Tibial nerve (tissue), 4 donors: ENCODE measurements at regions not wholly inside any gene's neighbourhood (a gene's known extent, or its start where the extent isn't known, plus 50 kb on each side); places are given as distances from the start of the nearest gene placed in this dataset.
"Not testable (repeated sequence)": the region's sequence is repeated elsewhere in the genome, so short reads cannot be mapped to it uniquely, and the experiment has no call there.

Experiments
- DNase-seq, 2 donors: peaks; one replicate each; pipeline ENCODE4 v3.0.0-alpha.2; 2019; ENCODE audit warnings: low spot score in 2 of 2
- H3K27ac ChIP-seq, 4 donors: fragments of 200-600 bp; sonication (generic) in 3 of 4; one replicate each; pipeline ENCODE4 v1.5.1; 2017 to 2019; ENCODE audit warnings: mild to moderate bottlenecking in 1 of 4
- H3K27me3 ChIP-seq, 2 donors: fragments of 200-600 bp; sonication (generic) in 1 of 2; one replicate each; pipeline versions ENCODE4 v1.5.1 to v1.6.0; 2017 to 2019
- H3K36me3 ChIP-seq, 3 donors: fragments of 200-600 bp; sonication (generic); one replicate each; pipeline ENCODE4 v1.5.1; 2018 to 2019
- H3K4me1 ChIP-seq, 4 donors: fragments of 200-600 bp; sonication (generic) in 3 of 4; one replicate each; pipeline ENCODE4 v1.5.1; 2017 to 2019
- H3K4me3 ChIP-seq, 4 donors: fragments of 200-600 bp; sonication (generic) in 3 of 4; one replicate each; pipeline ENCODE4 v1.5.1; 2017 to 2019; ENCODE audit warnings: mild to moderate bottlenecking in 1 of 4, moderate library complexity in 1 of 4
- H3K9me3 ChIP-seq, 4 donors: fragments of 200-600 bp; sonication (generic) in 3 of 4; one replicate each; pipeline ENCODE4 v1.5.1; 2017 to 2019
- CTCF ChIP-seq, 5 experiments: fragments of 200-600 bp in 3 of 5; fragments of 450-650 bp in 2 of 5; sonication (generic) in 3 of 5; IDR thresholded peaks; one replicate each; pipeline ENCODE4 v1.5.1; 2016 to 2019; ENCODE audit warnings: antibody characterized with exemption in 5 of 5, mild to moderate bottlenecking in 3 of 5, moderate library complexity in 2 of 5
- EP300 ChIP-seq, 2 donors: sonication (generic); formaldehyde crosslinking; IDR thresholded peaks; one replicate each; pipeline ENCODE4 v1.6.1; 2017; ENCODE audit warnings: antibody characterized with exemption in 2 of 2, mild to moderate bottlenecking in 1 of 2
- POLR2A ChIP-seq, 2 donors: fragments of 450-650 bp; IDR thresholded peaks; one replicate each; pipeline ENCODE4 v1.6.1; 2017; ENCODE audit warnings: antibody characterized with exemption in 2 of 2, mild to moderate bottlenecking in 2 of 2, moderate library complexity in 2 of 2
- WGBS, 2 donors: methylation state at CpG; one replicate each; pipeline ENCODE4 v1.1.5; 2018; 5-methylcytosine and 5-hydroxymethylcytosine counted together

DNA sequence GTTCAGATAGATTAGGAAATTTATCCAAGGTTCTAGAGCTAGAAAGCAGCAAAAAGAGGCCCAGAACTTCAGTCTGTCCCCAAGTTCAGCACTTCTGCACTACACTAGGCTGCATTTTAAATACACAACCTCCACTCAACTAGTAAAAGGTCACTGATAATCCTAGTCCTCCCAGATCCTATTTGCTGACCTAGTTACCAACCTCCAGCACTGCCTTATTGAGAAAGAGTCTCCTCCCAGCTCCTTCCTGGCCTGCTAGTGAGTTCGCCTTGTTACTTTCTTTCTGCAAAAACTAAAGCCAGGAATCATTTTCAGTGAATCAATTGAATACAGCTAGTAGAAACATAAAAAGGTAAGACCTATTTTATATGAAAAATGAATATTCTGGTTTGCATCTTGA is 84.1 kb upstream of the ZNF800 start:
- Histone ChIP-seq H3K27me3 (no peaks in the 10 kb centered on the region), H3K9me3 (no peaks in the 10 kb centered on the region), H3K27ac (no peak overlapping the region), H3K4me1 (no peaks in the 10 kb centered on the region), H3K4me3 (no peak overlapping the region), H3K36me3 (no peaks in the 10 kb centered on the region)
- DNase-seq = no peak
- 84 to 91% methylated on average over 1 of the region's 1 CpG for WGBS, 2 donors
- no peak for TF ChIP-seq POLR2A (IDR thresholded peaks at IDR 0.05)
- no peak for TF ChIP-seq EP300 (IDR thresholded peaks at IDR 0.05)
- no peak for TF ChIP-seq CTCF (IDR thresholded peaks at IDR 0.05)

GRCh38 chr7:127474457-127474856 is 81.9 kb upstream of the ZNF800 start:
- Histone ChIP-seq H3K4me1 (no peaks in the 10 kb centered on the region), H3K4me3 (no peak overlapping the region), H3K9me3 (peaks cover 0 to 3% (median 0%) of the 10 kb centered on the region in 4 donors), H3K27me3 (no peaks in the 10 kb centered on the region), H3K27ac (no peak overlapping the region), H3K36me3 (no peaks in the 10 kb centered on the region)
- DNase-seq = no peak
- TF ChIP-seq EP300 (IDR thresholded peaks at IDR 0.05) (no peak), CTCF (IDR thresholded peaks at IDR 0.05) (no peak), POLR2A (IDR thresholded peaks at IDR 0.05) (no peak)

DNA sequence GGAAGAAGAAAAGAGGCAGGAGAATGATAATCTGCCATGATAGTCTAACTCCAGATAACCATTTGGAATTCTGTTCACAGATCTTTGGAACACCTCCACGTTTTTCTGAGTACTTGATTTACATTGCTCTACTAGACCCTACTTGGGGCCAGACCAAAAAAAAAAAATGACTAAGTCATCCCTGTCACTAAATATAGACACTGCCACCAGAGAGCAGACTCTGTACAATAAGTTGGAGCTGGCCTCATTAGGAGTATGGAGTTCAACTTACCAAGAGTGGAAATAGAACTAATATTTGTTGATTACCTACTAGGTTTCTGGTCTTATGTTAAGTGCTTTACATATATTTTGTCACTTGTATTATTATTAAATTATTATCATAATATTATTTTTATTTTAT is 80.9 kb upstream of the ZNF800 start:
- TF ChIP-seq EP300 (IDR thresholded peaks at IDR 0.05) (no peak), CTCF (IDR thresholded peaks at IDR 0.05) (no peak), POLR2A (IDR thresholded peaks at IDR 0.05) (no peak)
- 4 to 15% methylated on average over 1 of the region's 1 CpG for WGBS, 2 donors

GRCh38 chr7:127460077-127460476 is 67.6 kb upstream of the ZNF800 start:
- Histone ChIP-seq H3K4me3 (no peak overlapping the region), H3K9me3 (peaks cover 0 to 55% (median 0%) of the 10 kb centered on the region in 4 donors), H3K4me1 (no peaks in the 10 kb centered on the region), H3K27me3 (no peaks in the 10 kb centered on the region), H3K27ac (no peak overlapping the region), H3K36me3 (no peaks in the 10 kb centered on the region)
- TF ChIP-seq EP300 (IDR thresholded peaks at IDR 0.05) (no peak), CTCF (IDR thresholded peaks at IDR 0.05) (no peak), POLR2A (IDR thresholded peaks at IDR 0.05) (no peak)
- no peak for DNase-seq

More for the DNA sequence above, 80.9 kb upstream of the ZNF800 start:
- DNase-seq = no peak
- Histone ChIP-seq H3K27me3 (no peaks in the 10 kb centered on the region), H3K27ac (no peak overlapping the region), H3K4me1 (no peaks in the 10 kb centered on the region), H3K9me3 (peaks cover 0 to 3% (median 0%) of the 10 kb centered on the region in 4 donors), H3K36me3 (no peaks in the 10 kb centered on the region), H3K4me3 (no peak overlapping the region)

DNA sequence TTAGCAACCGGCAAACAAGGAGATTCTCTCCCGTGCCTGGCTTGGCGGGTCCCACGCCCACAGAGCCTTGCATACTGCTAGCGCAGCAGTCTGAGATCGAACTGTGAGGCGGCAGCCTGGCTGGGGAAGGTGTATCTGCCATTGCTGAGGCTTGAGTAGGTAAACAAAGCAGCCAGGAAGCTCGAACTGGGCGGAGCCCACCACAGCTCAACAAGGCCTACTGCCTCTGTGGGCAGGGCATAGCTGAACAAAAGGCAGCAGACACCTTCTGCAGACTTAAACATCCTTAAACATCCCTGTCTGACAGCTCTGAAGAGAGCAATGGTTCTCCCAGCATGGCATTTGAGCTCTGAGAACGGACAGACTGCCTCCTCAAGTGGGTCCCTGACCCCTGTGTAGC is 58.8 kb upstream of the ZNF800 start:
- WGBS, 2 donors = 80 to 82% methylated on average over 8 to 10 of the region's 10 CpGs
- not testable (repeated sequence) for DNase-seq, H3K27me3 ChIP-seq, H3K4me1 ChIP-seq, H3K27ac ChIP-seq, H3K4me3 ChIP-seq, H3K36me3 ChIP-seq
- H3K9me3 ChIP-seq = peaks cover 0 to 41% (median 0%) of the 10 kb centered on the region in 4 donors

- peaks cover 0 to 43% (median 2%) of the 10 kb centered on the region in 4 donors for H3K9me3 ChIP-seq
- WGBS, 2 donors = 55 to 61% methylated on average over 3 of the region's 3 CpGs
- no peaks in the 10 kb centered on the region for H3K36me3 ChIP-seq
- H3K4me3 ChIP-seq = no peak overlapping the region
- H3K27ac ChIP-seq = no peak overlapping the region
- H3K4me1 ChIP-seq = no peaks in the 10 kb centered on the region
- no peaks in the 10 kb centered on the region for H3K27me3 ChIP-seq
- DNase-seq = no peak
- TF ChIP-seq EP300 (IDR thresholded peaks at IDR 0.05) (no peak), POLR2A (IDR thresholded peaks at IDR 0.05) (no peak), CTCF (IDR thresholded peaks at IDR 0.05) (no peak)
Measured at GRCh38 chr7:127448566-127448965, 56.1 kb upstream of the ZNF800 start.
